ENCODE measurements at regions not wholly inside any gene's neighbourhood (a gene's known extent, or its start where the extent isn't known, plus 50 kb on each side); places are given as distances from the start of the nearest gene placed in this dataset.
A peak's percentile ranks its signal among the peaks of the same experiment; 100 is the strongest.

- DNase-seq = no peak
Observed at GRCh38 chr2:147647816-147648215, 197.0 kb upstream of the ACVR2A start.

GRCh38 chr2:147646818-147647468 is 197.9 kb upstream of the ACVR2A start:
- DNase-seq = peak; percentile 5

- no peak for DNase-seq
Observed at GRCh38 chr2:147644491-147644890, 200.3 kb upstream of the ACVR2A start.

DNA sequence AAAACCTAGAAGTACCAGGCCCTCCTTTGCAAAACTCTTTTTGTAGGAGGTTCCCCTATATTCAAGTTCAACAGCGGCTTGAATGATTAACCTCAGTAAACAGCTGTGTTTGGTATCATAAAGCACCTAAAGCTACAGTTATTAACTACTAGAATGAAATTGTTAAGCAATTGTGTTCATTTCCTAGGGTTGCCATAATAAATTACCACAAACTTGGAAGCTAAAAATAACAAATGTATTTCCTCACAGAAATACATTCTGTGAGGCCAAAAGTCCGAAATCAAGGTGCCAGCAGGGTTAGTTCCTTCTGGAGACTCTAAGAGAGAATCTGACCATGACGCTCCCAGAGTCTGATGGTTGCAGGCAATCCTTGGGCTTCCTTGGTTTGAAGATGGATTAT is 202.1 kb upstream of the ACVR2A start:
- DNase-seq = no peak

DNA sequence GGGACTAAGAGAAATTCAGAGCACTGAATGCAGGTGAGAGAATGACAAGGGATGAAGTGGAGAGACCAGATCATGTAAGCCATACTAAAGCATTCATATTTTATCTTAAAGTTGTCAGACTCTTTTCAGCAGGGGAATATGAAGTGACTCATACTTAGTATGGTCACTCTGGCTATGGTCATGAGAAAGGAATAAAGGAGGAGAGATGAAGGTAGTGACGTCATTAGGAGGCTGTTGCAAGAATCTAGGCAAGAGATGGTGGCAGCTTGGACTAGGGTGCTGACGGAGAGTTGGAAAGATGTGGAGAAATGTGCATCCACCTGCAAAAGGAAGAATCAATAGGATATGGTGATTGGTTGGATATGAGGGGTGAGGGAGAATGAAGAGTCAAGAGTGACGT is 203.2 kb upstream of the ACVR2A start:
- no peak for DNase-seq

- no peak for DNase-seq
Observed at GRCh38 chr2:147639891-147640290, 204.9 kb upstream of the ACVR2A start.

GRCh38 chr2:147639386-147639785 is 205.4 kb upstream of the ACVR2A start:
- no peak for DNase-seq

DNA sequence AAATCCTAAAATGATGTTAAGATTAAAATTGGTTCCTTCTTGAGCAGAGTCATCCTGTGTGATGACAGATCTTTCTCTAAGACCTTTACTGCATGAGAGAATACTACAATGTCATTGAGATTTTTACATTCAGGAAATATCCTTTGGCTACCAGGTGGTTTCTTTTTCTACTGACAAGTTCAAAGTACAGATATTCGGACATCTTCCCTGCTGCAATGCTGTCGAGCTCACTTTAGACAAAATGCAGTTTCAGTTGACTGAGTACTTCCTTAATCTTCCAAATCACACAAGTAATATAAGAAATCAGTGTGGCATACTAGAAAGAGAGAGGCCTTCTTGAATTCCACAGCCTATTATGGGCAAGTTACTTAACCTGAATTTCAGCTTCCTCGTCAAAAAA is 207.9 kb upstream of the ACVR2A start:
- DNase-seq = no peak

DNA sequence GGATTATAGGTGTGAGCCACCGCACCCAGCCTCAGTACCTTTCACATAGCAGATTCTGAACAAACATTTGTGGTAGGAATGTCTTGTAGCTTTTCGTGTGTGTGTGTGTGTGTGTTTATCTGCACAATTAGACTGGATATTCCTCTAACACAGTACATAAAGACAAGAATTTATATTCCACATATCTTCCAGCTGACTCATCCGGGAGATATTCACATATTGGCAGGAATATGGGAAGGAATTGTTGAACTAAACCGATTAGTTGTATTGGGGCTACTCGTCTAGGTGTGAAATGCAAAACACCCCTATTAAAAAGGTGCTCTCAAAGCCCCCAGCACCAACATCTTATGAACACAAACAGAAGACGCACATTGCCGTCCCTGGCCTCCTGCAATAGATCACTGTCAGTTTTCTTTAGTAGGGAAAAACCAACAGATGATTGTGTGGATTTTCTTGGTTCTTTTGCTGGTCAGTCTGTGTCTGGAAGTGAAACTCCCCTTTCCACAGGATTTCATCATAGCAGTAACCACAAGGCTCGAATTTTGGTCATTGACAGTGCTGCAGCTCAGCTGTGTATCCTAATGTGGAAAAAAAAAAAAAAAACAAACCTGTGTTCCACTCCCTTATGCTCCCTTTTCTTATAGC is 208.5 kb upstream of the ACVR2A start:
- DNase-seq = no peak

- DNase-seq = no peak
Observed at GRCh38 chr2:147634826-147635225, 210.0 kb upstream of the ACVR2A start.

- no peak for DNase-seq
Observed at GRCh38 chr2:147632198-147632597, 212.6 kb upstream of the ACVR2A start.

GRCh38 chr2:147631294-147631693 is 213.5 kb upstream of the ACVR2A start:
- no peak for DNase-seq

DNA sequence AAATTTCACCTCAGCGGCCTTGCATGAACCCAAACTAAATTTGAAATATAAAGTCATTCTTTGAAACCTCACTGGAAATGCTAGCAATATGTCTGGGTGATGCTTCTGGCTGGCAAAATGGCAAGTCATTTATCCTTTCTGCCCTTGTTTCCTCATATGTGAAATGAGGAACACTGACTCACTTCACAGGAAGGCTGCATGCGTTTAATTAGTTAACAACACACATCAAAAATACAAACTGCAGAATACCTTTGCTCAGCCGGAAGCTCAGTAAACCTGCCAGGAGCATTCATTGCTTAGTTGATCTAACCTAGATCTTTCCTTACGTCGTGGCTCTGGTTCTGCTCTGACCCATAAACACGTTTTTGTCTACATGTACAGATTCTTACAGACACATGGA is 214.2 kb upstream of the ACVR2A start:
- no peak for DNase-seq

GRCh38 chr2:147628971-147629421 is 215.8 kb upstream of the ACVR2A start:
- no peak for DNase-seq

- no peak for DNase-seq
Observed at GRCh38 chr2:147623328-147623727, 221.5 kb upstream of the ACVR2A start.

GRCh38 chr2:147621656-147622197 is 223.1 kb upstream of the ACVR2A start:
- no peak for DNase-seq

- no peak for DNase-seq
Observed at GRCh38 chr2:147619808-147620207, 225.0 kb upstream of the ACVR2A start.

GRCh38 chr2:147615726-147616125 is 229.1 kb upstream of the ACVR2A start:
- no peak for DNase-seq

DNA sequence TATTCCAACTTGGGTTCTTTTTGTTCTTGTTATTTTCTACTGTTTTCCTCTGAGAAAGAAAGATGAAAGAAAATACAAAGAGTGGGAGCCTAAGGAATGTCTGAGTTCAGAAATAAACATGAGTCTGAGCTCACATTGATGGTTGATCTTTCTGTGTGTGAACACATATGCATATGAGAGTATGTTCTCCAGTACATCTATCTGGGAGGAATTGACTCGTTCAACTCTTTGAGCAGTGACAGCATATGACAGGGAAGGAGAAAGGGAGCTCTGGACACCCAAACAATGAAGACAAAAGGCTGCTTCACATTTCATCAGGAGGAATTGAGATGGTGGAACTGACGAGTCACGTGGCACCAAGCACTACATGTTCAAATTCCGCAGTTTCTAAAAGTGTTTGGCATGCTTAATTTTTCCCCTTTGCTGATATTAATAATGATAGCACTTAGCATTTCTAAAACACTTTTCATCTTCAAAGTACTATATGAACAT is 229.8 kb upstream of the ACVR2A start:
- no peak for DNase-seq

- no peak for DNase-seq
Observed at GRCh38 chr2:147614471-147614870, 230.4 kb upstream of the ACVR2A start.

DNA sequence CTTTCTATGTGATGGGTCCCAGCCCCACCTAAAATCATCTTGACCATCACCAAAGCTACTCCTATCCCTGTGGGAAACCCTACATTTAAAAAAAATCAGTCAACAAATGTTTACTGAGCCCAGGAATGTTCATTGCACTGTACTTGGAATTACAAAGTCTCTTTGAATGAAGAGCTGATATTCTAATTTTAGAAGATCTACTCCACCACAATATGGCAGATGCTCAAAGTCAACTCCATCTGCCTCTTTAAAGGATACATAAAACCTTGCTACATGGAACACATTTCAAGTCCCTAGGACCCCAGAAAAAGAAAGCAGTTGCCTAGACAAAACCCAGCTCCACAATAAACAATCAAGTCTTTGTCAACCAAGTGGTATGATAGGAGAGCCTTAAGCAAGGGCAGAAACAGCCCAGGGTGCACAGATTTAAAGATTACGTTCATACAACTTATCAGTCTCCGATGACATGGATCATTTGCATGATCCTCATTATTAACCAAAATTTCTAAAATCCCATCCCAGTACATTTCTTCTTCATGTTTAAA is 234.3 kb upstream of the ACVR2A start:
- no peak for DNase-seq

DNA sequence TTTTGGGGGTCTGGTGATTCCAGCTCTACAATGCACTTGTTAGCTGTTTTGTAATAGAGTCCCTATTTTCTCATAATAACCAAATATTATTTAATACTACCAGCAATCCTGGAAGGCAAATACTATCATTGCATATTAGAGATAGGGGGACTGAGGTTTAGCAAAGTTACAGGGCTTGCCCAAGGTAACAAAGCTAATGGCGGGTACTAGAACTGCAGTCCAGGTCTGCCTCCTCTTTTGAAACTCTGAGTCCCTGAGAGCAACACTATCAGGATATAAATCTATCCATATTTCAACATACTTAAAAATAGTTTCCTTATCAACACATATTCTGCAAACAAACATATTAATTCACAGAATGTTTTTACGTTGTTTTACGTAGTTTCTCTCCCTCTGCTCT is 235.5 kb upstream of the ACVR2A start:
- no peak for DNase-seq

GRCh38 chr2:147607379-147607778 is 237.4 kb upstream of the ACVR2A start:
- DNase-seq = no peak

- no peak for DNase-seq
Observed at GRCh38 chr2:147603876-147604275, 241.0 kb upstream of the ACVR2A start.

Measured in NCI-H1105 treated with DMSO at 0.1 percent for 48 hours (cell line).